Body of pancreas (tissue), 4 donors: ENCODE measurements at regions not wholly inside any gene's neighbourhood (a gene's known extent, or its start where the extent isn't known, plus 50 kb on each side); places are given as distances from the start of the nearest gene placed in this dataset.

Experiments used
- ATAC-seq: fragments of 150-250 bp; one replicate; pipeline ENCODE4 v1.9.1; 2016
- DNase-seq, 4 donors: peaks; one replicate each; pipeline ENCODE4 v3.0.0-alpha.2; 2019
- H3K27ac ChIP-seq, 4 donors: fragments of 200-600 bp; sonication (generic); 1 replicate in 3 of 4; 2 replicates in 1 of 4; pipeline versions ENCODE4 v1.5.1 to v1.6.1; 2016 to 2019; ENCODE audit warnings: mild to moderate bottlenecking in 1 of 4, mixed read lengths in 1 of 4, moderate library complexity in 1 of 4
- H3K27me3 ChIP-seq, 2 donors: fragments of 200-600 bp; sonication (generic); one replicate each; pipeline ENCODE4 v1.6.0; 2016; ENCODE audit warnings: mild to moderate bottlenecking in 1 of 2
- H3K36me3 ChIP-seq, 2 donors: fragments of 200-600 bp; sonication (generic); replicated peaks in 1 of 2; 2 replicates each; pipeline ENCODE4 v1.5.1; 2016; ENCODE audit warnings: low read depth in 2 of 2; ENCODE audit not compliant: insufficient read depth in 1 of 2
- H3K4me1 ChIP-seq: fragments of 200-600 bp; sonication (generic); one replicate; pipeline ENCODE4 v1.6.0; 2016
- H3K4me3 ChIP-seq, 2 donors: fragments of 200-600 bp; sonication (generic); 1 replicate in 1 of 2; 2 replicates in 1 of 2; pipeline ENCODE4 v1.5.1; 2016 to 2019
- H3K9me3 ChIP-seq, 3 donors: fragments of 200-600 bp; sonication (generic); 1 replicate in 2 of 3; 2 replicates in 1 of 3; pipeline ENCODE4 v1.5.1; 2016
- CTCF ChIP-seq, 7 experiments: fragments of 450-650 bp in 4 of 7; fragments of 200-600 bp in 3 of 7; sonication (generic) in 3 of 7; IDR thresholded peaks; one replicate each; pipeline ENCODE4 v1.5.1; 2016 to 2019; ENCODE audit warnings: antibody characterized with exemption in 7 of 7
- POLR2A ChIP-seq, 3 donors: fragments of 450-650 bp; IDR thresholded peaks; one replicate each; pipeline ENCODE4 v1.6.1; 2016; ENCODE audit warnings: antibody characterized with exemption in 3 of 3, mild to moderate bottlenecking in 2 of 3
- WGBS, 2 donors: methylation state at CpG; one replicate each; pipeline ENCODE4 v1.1.5; 2017; 5-methylcytosine and 5-hydroxymethylcytosine counted together
- intact Hi-C: fragments of 100-400 bp; cut with DNase I; formaldehyde crosslinking; loops from one replicate; pipeline ENCODE4 v1.15.1; 2023

GRCh38 chr13:67803118-67803517 is 573.0 kb upstream of the PCDH9 start:
- Histone ChIP-seq H3K4me1 (no peaks in the 10 kb centered on the region), H3K27me3 (no peaks in the 10 kb centered on the region), H3K36me3 (no peaks in the 10 kb centered on the region), H3K9me3 (no peaks in the 10 kb centered on the region), H3K4me3 (no peak overlapping the region), H3K27ac (no peak overlapping the region)
- DNase-seq (no peak), ATAC-seq (no peak)
- intact Hi-C loops = no loop called here
- 18 to 22% methylated on average over 8 of the region's 8 CpGs for WGBS, 2 donors
- TF ChIP-seq CTCF (IDR thresholded peaks at IDR 0.05) (no peak), POLR2A (IDR thresholded peaks at IDR 0.05) (no peak)

GRCh38 chr13:67792151-67792676 is 562.1 kb upstream of the PCDH9 start:
- no peaks in the 10 kb centered on the region for H3K36me3 ChIP-seq
- DNase-seq (no peak), ATAC-seq (no peak)
- H3K27me3 ChIP-seq = no peaks in the 10 kb centered on the region
- no peak overlapping the region for H3K4me3 ChIP-seq
- no peaks in the 10 kb centered on the region for H3K9me3 ChIP-seq
- TF ChIP-seq POLR2A (IDR thresholded peaks at IDR 0.05) (no peak), CTCF (IDR thresholded peaks at IDR 0.05) (no peak)
- intact Hi-C loops = no loop called here
- no peak overlapping the region for H3K27ac ChIP-seq
- H3K4me1 ChIP-seq = no peaks in the 10 kb centered on the region

- no peaks in the 10 kb centered on the region for H3K27me3 ChIP-seq
- H3K27ac ChIP-seq = no peak overlapping the region
- ATAC-seq = no peak
- no peaks in the 10 kb centered on the region for H3K36me3 ChIP-seq
- WGBS, 2 donors = 63 to 64% methylated on average over 4 of the region's 4 CpGs
- no peaks in the 10 kb centered on the region for H3K9me3 ChIP-seq
- intact Hi-C loops = no loop called here
- H3K4me1 ChIP-seq = no peaks in the 10 kb centered on the region
- H3K4me3 ChIP-seq = no peak overlapping the region
- TF ChIP-seq POLR2A (IDR thresholded peaks at IDR 0.05) = no peak
- no peak for TF ChIP-seq CTCF (IDR thresholded peaks at IDR 0.05)
- no peak for DNase-seq
Measured at GRCh38 chr13:67791047-67791446, 560.9 kb upstream of the PCDH9 start.

GRCh38 chr13:67776151-67776550 is 546.0 kb upstream of the PCDH9 start:
- Histone ChIP-seq H3K27me3 (no peaks in the 10 kb centered on the region), H3K4me1 (no peaks in the 10 kb centered on the region), H3K9me3 (no peaks in the 10 kb centered on the region), H3K4me3 (no peak overlapping the region), H3K36me3 (no peaks in the 10 kb centered on the region), H3K27ac (no peak overlapping the region)
- DNase-seq (no peak), ATAC-seq (no peak)
- TF ChIP-seq CTCF (IDR thresholded peaks at IDR 0.05) (no peak), POLR2A (IDR thresholded peaks at IDR 0.05) (no peak)
- intact Hi-C loops = no loop called here
- 42 to 51% methylated on average over 3 of the region's 3 CpGs for WGBS, 2 donors

- intact Hi-C loops = no loop called here
- ATAC-seq (no peak), DNase-seq (no peak)
- H3K27ac ChIP-seq = no peak overlapping the region
- no peaks in the 10 kb centered on the region for H3K4me1 ChIP-seq
- H3K36me3 ChIP-seq = no peaks in the 10 kb centered on the region
- no peak overlapping the region for H3K4me3 ChIP-seq
- no peaks in the 10 kb centered on the region for H3K9me3 ChIP-seq
- TF ChIP-seq CTCF (IDR thresholded peaks at IDR 0.05) (no peak), POLR2A (IDR thresholded peaks at IDR 0.05) (no peak)
- H3K27me3 ChIP-seq = no peaks in the 10 kb centered on the region
Measured at GRCh38 chr13:67775359-67775758, 545.2 kb upstream of the PCDH9 start.
